HG02571 (cell line): ENCODE measurements at regions not wholly inside any gene's neighbourhood (a gene's known extent, or its start where the extent isn't known, plus 50 kb on each side); places are given as distances from the start of the nearest gene placed in this dataset.

Experiments
- ATAC-seq: cut with Tn5 transposase; IDR thresholded peaks from one replicate; pipeline ENCODE4 v1.9.1; 2021; ENCODE audit warnings: mild to moderate bottlenecking, moderate library complexity; ENCODE audit not compliant: unreplicated experiment

DNA sequence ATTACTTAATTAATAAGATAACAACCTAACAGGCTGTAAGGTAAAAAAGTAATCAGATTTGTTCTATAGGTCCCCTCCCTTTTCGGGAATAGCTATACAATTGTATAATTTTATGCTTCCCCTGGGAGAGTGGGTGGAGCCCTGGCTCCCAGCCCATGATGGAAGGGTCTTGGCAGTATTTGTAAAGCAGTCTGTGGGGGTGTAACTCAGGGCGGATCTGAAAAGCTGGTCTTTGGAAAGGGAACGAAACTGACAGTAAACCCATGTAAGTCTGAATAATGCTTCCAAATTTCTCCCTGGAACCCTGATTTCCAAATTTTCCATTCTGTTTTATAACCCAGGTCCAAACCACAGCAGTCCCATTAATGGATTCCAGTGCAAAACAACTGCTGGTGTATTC lies 110.4 kb downstream of the DAD1 start:
- ATAC-seq = no peak

DNA sequence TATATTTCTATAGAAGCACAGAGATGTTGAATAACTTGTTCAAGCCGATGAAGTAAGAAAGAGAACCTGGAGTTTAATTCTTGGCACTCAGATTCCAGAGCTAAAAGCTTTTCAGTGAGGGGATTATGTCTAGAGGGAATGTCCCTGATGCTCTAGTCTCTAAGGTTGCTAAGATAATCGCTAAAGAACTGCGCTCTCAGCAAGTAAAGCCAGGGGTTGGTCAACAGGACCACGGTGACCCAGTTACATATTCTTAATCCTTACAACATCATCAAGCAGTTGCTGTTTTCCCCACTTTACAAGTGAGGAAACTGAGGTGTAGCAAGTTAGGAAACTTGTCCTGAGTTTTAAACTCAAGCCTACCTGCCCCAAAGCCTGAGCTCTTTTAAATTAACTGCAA lies 110.8 kb downstream of the DAD1 start:
- no peak for ATAC-seq

DNA sequence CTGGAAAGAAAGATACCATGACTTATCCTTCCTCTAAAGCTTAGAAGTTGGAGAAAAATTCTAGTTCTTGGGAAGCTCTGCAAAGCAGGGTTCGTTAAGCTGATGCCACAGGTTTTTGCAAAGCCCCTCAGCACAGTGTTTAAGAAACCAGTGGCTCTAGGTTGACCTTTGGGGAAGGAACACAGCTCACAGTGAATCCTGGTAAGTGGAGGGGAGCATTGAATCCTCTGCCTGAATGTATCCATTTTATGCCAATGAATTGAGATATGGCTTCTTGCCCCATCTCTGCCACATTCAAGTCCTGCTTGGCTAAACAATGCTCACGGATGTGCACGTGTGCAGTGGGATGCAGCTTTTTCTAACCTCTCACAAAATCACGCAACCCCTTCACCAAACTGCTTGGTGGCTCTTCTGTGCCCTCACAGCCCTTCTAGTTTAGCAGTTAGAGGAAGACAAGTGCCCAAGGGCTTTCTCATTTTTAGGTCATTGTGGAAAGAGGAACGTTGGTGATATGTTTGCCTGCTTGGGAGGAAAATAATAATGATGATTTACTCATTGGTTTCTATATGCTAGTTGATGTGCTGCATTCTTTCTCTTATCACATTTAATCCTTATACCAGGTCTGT lies 111.3 kb downstream of the DAD1 start:
- ATAC-seq = no peak

DNA sequence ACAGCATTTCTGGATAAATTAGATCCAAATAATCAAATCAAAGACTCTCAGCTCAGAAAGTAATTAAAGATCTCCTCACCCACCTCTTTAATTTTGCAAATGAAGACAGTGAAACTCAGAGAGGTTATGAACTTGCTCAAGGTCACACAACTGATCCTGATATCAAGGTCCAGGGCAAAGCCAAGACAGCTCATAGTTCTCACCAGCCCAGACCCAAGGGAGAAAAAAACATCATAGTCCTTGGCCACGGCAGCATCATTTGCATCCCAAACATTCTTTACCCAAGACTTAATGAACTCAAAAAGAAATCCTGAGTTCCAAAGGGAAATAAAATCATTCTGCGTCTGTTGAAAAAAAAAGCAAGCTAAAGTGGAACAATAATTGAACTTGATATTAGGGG lies 112.1 kb downstream of the DAD1 start:
- ATAC-seq = no peak

DNA sequence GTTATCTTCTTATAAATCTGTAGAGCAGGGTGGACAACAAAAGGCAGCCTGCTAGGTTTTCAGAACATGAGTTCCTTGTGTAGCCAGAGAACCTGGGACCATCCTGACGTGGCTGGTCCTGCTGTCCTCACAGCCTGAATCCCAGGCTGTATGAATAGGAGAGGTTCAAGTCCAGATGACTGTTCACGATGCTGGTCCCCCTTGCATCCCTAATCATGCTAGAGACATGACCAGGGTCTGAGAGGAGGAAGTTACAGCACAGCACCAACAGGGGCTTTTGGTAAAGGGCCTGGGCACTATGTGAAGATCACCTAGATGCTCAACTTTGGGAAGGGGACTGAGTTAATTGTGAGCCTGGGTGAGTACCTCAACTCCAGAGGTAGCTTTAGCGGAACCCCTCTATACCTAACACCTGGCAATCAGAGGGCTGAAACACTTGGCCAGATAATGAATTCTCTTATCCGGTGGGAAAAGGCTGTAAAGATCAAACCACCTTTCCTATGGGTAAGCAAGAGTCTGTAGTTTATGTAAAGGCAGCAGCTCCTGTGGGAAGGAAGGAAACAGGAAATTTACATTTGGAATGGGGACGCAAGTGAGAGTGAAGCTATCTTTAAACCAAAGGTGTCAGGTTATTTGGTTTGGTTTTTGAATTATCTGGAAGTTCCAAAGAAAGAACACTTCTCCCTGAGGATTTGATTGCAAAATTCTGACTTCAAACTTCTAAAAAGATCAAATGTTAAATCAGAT lies 112.8 kb downstream of the DAD1 start:
- no peak for ATAC-seq

DNA sequence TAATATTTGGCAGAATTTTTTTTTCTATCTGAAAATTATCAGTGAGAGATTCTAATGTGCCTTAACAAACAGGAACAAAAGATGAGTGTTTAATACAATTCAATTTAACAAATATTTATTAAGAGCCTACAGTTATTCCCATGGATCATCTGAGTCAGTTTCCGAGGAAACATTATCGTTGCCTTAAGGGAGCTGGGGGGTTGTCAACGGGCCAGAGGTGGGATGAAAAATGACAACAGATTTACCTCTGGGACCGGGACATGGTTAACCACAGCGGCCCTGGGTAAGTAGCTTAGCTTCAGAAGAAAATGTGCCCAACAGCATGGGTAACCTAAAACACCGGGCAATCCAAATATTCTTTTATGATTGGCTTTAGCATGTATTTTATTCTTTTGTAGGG lies 113.6 kb downstream of the DAD1 start:
- ATAC-seq = no peak

DNA sequence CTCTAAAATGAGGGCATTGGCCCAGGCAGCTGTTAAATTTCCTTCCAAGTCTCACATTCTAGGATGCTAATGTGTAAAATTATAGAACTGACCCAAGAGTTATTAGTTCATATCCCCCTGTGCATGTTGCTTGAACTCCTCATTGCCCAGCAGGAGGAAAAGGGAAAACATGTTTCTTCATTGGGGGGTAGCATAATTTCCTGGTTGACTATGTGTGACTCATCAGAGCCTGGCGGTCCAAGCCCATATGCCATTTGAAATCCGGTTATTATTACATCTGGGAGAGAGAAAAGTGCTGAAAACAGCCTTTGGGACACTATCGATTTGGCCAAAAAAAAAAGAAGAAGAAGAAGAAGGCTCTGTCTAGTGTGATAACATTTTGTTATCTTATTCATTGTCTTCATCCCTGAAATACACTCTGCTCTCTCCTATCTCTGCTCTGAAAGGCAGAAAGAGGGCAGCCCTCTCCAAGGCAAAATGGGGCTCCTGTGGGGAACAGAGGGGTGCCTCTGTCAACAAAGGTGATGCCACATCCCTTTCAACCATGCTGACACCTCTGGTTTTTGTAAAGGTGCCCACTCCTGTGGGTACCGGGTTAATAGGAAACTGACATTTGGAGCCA lies 114.2 kb downstream of the DAD1 start:
- no peak for ATAC-seq

DNA sequence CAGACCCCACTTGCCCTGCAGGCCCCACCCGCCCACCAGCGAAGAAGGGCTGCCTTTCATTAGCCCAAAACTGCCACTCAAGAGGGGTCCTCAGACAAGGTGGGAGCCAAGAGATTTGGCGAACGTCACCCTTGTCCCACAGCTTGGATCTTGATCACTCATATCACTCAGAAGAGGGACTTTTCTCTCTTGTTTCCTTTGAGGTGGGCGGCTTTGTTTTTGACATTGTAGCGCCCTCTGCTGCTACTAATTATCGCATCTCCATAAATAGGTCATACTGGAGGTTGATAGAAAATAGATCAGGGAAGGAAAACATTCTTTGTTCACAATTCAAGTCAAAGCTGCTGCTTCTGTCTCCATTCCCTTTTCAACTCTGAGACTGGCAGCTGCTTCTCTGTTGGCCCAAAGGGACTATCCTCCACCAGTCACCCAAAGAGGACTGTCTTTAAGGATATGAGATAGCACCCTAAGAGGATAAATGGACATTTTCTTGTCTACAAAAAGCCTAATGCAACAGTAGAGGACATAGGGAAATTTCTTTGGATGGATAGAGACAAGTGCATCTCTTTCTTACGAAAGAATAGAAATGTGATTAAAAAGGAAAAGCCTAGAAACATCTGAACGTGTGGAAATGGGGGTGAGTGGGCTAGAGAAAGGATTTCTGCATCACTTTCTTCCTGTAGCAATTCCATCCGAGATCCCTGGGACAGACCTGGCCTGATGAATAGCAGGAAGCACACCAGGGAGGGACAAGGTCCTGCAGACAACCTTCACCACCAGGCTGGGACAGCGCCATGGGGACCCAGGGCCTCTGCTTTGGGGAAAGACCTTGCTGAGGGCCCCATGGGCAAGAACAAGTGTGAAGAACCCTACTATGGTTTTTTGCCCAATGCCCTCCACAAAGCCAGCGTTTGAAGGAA lies 115.8 kb downstream of the DAD1 start:
- ATAC-seq = no peak

DNA sequence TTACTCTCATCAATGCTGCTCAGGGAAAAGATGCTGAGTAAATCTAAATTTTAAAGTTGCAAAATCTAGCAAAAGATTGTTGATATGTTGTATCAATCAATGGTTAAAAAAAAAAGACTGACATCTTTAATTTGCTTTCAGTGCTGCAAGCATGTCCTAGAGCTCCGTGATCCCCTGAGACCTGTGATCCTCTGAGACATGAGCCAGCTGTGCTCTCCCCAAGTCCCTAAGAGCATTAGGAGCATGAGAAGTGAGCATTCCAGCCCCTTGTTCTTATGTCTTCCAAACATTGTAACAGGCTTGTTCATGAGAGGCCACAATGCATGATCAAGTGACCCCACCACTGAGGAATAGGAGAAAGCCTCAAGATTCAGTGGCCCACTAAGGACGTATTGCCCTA lies 116.6 kb downstream of the DAD1 start:
- no peak for ATAC-seq

DNA sequence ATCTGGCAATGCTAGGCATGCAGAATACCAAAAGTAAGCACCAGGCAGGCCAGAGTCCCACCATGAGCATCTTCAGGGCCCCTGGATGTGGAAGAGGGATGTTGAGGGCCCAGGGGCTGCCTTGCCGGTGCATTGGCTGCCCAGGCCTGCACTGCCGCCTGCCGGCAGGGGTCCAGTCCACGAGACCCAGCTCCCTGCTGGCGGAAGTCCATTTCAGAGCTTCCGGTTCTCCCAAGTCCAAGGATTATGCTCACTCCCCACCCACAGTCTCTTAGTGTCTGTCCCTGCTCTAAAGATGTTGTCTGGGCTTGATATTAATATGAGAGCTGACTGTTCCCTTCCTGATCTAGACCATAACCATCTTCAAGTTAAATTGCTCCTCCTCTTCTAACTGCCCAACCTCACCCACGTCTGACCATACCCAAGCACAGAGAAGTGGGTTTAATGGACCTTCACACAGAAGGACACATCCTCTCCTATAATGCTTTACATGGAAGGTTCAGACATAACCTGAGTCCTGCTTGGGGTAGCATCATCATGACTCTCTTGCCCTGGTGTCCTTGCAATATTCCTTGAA lies 117.4 kb downstream of the DAD1 start:
- ATAC-seq = no peak

DNA sequence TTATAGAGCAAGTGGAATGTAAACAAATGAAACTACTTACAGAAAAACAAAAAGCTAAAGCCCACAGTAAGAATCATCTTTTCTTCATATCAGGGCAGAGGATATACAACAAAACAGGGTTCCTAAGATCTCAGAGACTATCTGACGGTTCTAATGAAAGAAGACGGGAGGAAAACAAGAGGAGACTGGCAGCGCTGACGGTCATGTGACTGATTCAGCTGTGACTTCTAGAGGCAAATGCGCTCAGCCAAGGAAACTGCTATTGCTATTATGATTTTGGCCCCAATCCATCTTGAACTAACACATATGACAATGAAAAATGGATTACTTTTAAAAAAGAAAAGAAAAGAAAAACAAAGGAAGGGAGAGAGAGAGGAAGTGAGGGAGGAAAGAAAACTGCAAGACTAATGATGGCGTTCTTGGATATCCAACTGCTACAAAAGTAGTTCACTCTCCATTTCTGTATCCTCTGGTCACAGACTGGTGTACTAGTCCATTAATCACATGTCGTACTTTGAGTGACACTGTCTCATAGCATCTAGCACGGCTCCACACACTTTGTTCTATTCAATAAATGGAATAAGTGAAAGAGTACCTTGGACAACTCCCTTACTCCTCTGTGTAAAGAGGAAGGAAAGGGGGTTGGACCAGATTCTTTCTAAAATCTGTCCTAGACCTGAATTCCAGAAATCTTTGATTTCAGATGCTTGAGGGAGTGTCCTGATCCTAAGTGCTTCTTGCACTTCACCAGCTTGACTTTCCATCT lies 119.3 kb downstream of the DAD1 start:
- no peak for ATAC-seq

DNA sequence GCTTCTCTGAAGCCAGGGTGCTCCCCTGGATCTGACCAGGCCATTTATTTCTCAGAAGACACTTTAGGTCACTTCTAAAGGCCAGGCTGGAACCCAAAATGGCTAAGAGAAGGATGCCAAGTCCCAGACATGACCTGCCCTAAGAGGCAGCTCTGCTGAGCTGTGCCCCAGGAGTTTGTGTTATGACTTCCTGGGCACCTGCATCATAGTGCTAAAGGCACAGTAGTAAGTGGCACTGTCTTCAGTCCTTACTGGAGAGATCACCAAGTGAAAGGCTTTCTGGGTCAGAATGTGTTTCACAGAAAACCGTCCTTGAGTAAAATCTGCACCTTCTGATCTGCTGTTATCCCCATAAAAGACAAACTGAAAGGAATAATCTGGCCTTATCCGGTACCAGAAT lies 120.2 kb downstream of the DAD1 start:
- no peak for ATAC-seq

DNA sequence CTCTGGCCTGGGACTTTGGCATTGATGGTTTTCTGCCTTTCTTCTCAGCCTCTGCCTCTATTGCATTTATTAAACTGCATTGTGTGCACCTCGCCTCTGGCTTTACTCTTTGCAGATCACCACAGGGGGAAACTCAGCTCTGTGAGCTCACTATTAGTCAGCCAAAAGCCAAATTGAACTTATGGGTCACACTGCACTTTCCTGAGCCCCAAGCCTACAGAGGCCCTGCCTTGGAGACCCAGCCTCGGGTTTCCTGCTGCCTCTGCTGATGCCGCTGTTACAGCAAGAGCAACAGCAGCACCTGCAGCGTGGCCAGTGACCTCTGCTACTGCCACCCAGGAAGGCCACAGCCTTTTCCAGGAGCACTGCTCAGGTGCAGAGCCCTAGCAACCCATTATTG lies 122.5 kb downstream of the DAD1 start:
- ATAC-seq = peak; percentile 46

DNA sequence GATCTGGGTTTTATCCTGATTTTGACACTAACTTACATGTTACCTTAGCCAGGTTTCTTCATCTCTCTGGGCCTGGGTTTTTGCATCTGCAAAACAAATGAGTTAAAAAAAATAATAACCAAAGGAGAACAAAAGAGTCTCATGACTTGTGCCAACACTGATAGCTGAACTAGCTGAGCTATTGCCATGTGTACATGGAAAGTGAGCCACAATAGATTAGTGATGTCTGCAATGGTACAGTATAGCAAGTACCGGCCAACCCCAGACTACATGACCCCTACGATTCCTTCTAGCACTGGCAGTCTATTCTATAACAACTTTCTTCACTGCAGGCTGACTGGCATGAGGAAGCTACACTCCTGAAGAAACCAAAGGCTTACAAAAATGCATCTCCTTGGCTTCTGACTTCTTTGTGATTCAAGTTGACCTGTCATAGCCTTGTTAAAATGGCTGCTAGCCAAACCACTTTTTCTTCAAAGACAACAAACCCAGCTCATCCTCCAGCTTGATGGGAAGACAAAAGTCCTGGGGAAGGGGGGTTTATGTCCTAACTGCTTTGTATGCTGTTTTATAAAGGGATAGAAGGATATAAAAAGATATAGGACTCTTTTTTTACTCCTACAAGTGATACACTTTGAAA lies 123.7 kb downstream of the DAD1 start:
- ATAC-seq = no peak

DNA sequence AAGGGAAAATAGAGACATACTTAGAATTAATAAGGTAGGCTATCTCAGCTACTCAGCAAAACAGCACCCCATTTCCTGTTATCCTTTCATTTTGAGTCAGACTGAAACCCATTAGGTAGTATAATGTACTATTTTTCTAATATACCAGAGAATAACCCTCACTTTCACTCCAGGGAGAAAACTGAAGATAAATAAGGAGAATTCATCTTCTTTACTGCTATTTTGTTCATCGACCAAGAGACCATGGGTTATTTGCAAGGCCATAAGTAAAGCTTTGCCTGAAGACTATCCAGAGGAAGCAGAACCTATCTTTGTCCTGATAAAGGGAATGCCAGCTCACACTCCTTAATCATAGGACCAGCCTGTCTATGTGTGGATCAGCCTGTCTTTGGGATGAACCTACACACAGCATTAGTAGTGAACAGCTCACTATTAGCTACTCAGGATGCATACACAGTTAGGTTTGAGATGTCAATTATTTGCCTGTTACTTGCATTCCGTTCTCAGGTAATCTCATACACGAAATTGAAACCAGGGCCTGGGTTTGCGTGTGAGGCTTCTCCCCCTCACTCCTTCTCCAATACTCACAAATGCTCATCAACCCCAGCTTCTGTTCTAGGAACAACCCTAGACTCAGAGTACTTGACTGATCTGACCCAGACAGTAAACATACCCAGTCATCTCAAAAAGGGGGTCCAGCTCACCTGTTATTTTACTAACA lies 124.4 kb downstream of the DAD1 start:
- peak; percentile 48 for ATAC-seq

DNA sequence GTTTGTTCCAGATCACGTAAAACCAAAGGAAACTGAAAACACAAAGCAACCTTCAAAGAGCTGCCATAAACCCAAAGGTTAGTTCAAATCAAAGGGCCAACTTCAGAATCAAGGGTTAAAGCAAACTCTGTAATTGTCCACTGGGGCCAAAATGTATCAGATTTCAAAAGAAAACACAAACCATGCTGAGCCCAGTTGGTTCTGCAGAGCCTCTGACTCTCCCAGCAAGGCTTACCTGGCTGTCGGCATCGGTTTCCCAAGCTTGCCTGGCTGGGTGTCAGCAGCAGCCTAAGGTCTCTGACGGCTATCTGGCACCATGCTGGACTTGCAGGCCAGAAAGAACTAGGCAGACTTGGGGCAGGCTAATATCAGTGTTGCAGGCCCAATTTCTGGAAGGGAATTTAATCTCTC lies 125.3 kb downstream of the DAD1 start:
- no peak for ATAC-seq

DNA sequence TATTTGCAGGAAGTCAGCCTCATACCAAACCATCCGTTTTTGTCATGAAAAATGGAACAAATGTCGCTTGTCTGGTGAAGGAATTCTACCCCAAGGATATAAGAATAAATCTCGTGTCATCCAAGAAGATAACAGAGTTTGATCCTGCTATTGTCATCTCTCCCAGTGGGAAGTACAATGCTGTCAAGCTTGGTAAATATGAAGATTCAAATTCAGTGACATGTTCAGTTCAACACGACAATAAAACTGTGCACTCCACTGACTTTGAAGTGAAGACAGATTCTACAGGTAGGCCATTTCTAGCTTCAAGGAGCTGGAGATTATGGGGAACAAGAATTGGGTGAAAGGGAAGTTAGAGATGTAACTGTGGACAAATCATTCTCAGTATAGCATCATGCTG lies 126.1 kb downstream of the DAD1 start:
- no peak for ATAC-seq

DNA sequence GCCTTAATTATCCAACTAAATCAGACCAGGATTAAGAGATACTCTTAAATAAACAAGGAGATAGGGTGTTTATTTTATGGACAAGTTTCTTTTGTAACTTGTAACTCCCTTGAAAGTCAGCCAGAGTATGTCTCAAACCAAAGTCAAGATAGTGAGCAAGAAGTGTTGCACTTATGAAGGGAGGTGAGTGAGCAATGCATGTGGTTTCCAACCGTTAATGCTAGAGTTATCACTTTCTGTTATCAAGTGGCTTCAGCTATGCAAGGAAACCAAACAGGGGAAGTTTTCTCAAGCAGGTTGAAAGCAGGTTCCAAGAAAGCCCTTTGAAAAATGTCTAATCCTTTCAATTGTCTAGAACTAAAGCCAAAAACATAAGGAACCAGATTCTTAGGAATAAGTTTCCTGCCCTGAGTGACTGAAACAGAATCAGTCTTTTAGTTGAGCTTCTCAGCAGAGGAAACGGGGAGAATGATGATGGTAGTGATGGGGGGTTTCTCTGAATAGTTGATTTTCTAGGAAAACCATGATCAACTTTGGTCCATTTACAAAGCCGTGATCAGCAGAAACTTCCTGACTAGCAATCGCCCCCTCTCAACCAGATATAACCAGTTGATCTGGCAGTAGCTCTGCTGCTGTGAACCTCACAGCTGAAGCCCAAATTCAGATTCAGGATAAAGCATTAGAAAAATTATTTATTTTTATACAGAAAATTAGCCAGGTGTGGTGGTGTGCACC lies 128.4 kb downstream of the DAD1 start:
- no peak for ATAC-seq
